Calu3 (cell line): ENCODE measurements at regions not wholly inside any gene's neighbourhood (a gene's known extent, or its start where the extent isn't known, plus 50 kb on each side); places are given as distances from the start of the nearest gene placed in this dataset.

Experiments used
- BruUV-seq: library from RNA; stranded (reverse); fragments of 400-500 nt; replicated peaks from 2 replicates; lab custom pipeline; 2021; lab: Mats Ljungman, UMichigan
- CTCF ChIA-PET: fragments of 300-600 bp; sonication (Branson Sonifier 250); formaldehyde crosslinking; loops from one replicate; lab custom pipeline; 2022; ENCODE audit warnings: antibody characterized with exemption; lab: Charles Lee
- DNase-seq: peaks from one replicate; pipeline ENCODE4 v3.0.0; 2022
- H3K27ac Mint-ChIP-seq: one replicate; pipeline ENCODE4 v1.8.0; 2022; ENCODE audit warnings: mixed read lengths; ENCODE audit not compliant: unreplicated experiment
- H3K27me3 Mint-ChIP-seq: one replicate; pipeline ENCODE4 v1.8.0; 2022; ENCODE audit warnings: mixed read lengths; ENCODE audit not compliant: unreplicated experiment
- H3K36me3 Mint-ChIP-seq: one replicate; pipeline ENCODE4 v1.8.0; 2022; ENCODE audit warnings: mild to moderate bottlenecking, moderate library complexity, mixed read lengths; ENCODE audit not compliant: insufficient read depth, unreplicated experiment
- H3K4me1 Mint-ChIP-seq: one replicate; pipeline ENCODE4 v1.8.0; 2022; ENCODE audit warnings: mild to moderate bottlenecking, low read depth, mixed read lengths; ENCODE audit not compliant: unreplicated experiment
- H3K4me3 Mint-ChIP-seq: one replicate; pipeline ENCODE4 v1.8.0; 2022; ENCODE audit warnings: mild to moderate bottlenecking, low read depth, moderate library complexity, mixed read lengths; ENCODE audit not compliant: unreplicated experiment
- H3K9me3 Mint-ChIP-seq: one replicate; pipeline ENCODE4 v1.8.0; 2022; ENCODE audit warnings: low read depth, mixed read lengths; ENCODE audit not compliant: unreplicated experiment
- CTCF ChIP-seq: fragments of 200-600 bp; IDR thresholded peaks from one replicate; pipeline ENCODE4 v1.8.0; 2022; ENCODE audit warnings: antibody characterized with exemption; ENCODE audit not compliant: unreplicated experiment
- intact Hi-C: fragments of 100-400 bp; cut with micrococcal nuclease; formaldehyde crosslinking; loops from one replicate; pipeline ENCODE4 v1.10.0; 2022; ENCODE audit not compliant: unreplicated experiment

GRCh38 chr18:78809845-78810244, 169.8 kb upstream of the SALL3 start:
- no peak overlapping the region for H3K4me3 Mint-ChIP-seq
- CTCF ChIA-PET: no interaction called here
- no TSS peak for BruUV-seq
- DNase-seq: no peak
- peaks cover 5% of the 10 kb centered on the region for H3K9me3 Mint-ChIP-seq
- intact Hi-C loops: no loop called here
- H3K4me1 Mint-ChIP-seq: no peaks in the 10 kb centered on the region
- TF ChIP-seq CTCF: no peak
- peaks cover 3% of the 10 kb centered on the region for H3K36me3 Mint-ChIP-seq
- no peaks in the 10 kb centered on the region for H3K27me3 Mint-ChIP-seq
- no peak overlapping the region for H3K27ac Mint-ChIP-seq

GRCh38 chr18:78810706-78811105, 168.9 kb upstream of the SALL3 start:
- intact Hi-C loops: no loop called here
- Mint-ChIP-seq H3K9me3 (peaks cover 8% of the 10 kb centered on the region), H3K4me1 (no peaks in the 10 kb centered on the region), H3K4me3 (no peak overlapping the region), H3K27ac (no peak overlapping the region), H3K36me3 (peaks cover 3% of the 10 kb centered on the region), H3K27me3 (no peaks in the 10 kb centered on the region)
- CTCF ChIA-PET: no interaction called here
- BruUV-seq: no TSS peak
- DNase-seq: no peak
- no peak for TF ChIP-seq CTCF

GRCh38 chr18:78812067-78812466, 167.6 kb upstream of the SALL3 start:
- Mint-ChIP-seq H3K27ac (no peak overlapping the region), H3K4me3 (no peak overlapping the region), H3K36me3 (peaks cover 3% of the 10 kb centered on the region), H3K27me3 (no peaks in the 10 kb centered on the region), H3K4me1 (no peaks in the 10 kb centered on the region), H3K9me3 (peaks cover 8% of the 10 kb centered on the region)
- DNase-seq: no peak
- intact Hi-C loops: no loop called here
- CTCF ChIA-PET: no interaction called here
- no peak for TF ChIP-seq CTCF
- no TSS peak for BruUV-seq

GRCh38 chr18:78813156-78813555, 166.5 kb upstream of the SALL3 start:
- no TSS peak for BruUV-seq
- no peak for DNase-seq
- intact Hi-C loops: no loop called here
- Mint-ChIP-seq H3K9me3 (peaks cover 8% of the 10 kb centered on the region), H3K27me3 (no peaks in the 10 kb centered on the region), H3K4me1 (no peaks in the 10 kb centered on the region), H3K4me3 (no peak overlapping the region), H3K36me3 (peaks cover 3% of the 10 kb centered on the region), H3K27ac (no peak overlapping the region)
- no peak for TF ChIP-seq CTCF
- CTCF ChIA-PET: no interaction called here
